ENCODE measurements at regions not wholly inside any gene's neighbourhood (a gene's known extent, or its start where the extent isn't known, plus 50 kb on each side); places are given as distances from the start of the nearest gene placed in this dataset.

GRCh38 chr15:95377258-95377852, 953.1 kb upstream of the NR2F2 start:
- no peak overlapping the region for H4K5ac ChIP-seq (ENCODE audit: insufficient read length, low read depth, low read length)
- H3K4me2 ChIP-seq (ENCODE audit: insufficient read depth in 1 of 2, low read depth in 2 of 2, low read length in 2 of 2), result no peak overlapping the region
- H3K4ac ChIP-seq (replicated peaks; ENCODE audit: insufficient read length, low read depth, low read length), result no peak overlapping the region
- no peak for TF ChIP-seq RFX5 (IDR thresholded peaks at IDR 0.05; ENCODE audit: borderline replicate concordance, low read depth, low read length)
- no peak for TF ChIP-seq RNF2 (IDR thresholded peaks at IDR 0.05; ENCODE audit: borderline replicate concordance, low read depth, low read length, missing control alignments, poor library complexity, severe bottlenecking)
- TF ChIP-seq POLR2A (IDR thresholded peaks at IDR 0.05; ENCODE audit: control extremely low read depth in 1 of 2, low read depth in 2 of 2, low read length in 2 of 2), result no peak
- TF ChIP-seq HDAC2 (IDR thresholded peaks at IDR 0.05; ENCODE audit: borderline replicate concordance in 1 of 2, low read depth in 2 of 2, low read length in 2 of 2), result no peak
- TF ChIP-seq EP300 (IDR thresholded peaks at IDR 0.05; ENCODE audit: borderline replicate concordance in 1 of 2, low read depth in 2 of 2, low read length in 2 of 2), result no peak
- no peaks in the 10 kb centered on the region for H3K79me1 ChIP-seq (ENCODE audit: low read depth, low read length)
- no peaks in the 10 kb centered on the region for H3K4me1 ChIP-seq (replicated peaks in 1 of 4; ENCODE audit: control insufficient read depth in 3 of 4, insufficient read depth in 4 of 4, low read length in 3 of 4)
- DNase-seq (ENCODE audit: low read depth in 1 of 2, low spot score in 2 of 2) (no peak), FAIRE-seq (no peak)
- H3K18ac ChIP-seq (ENCODE audit: extremely low read depth, low read length), result no peak overlapping the region
- H2BK20ac ChIP-seq (ENCODE audit: low read length), result no peak overlapping the region
- no peaks in the 10 kb centered on the region for H3K36me3 ChIP-seq (ENCODE audit: control insufficient read depth in 2 of 4, insufficient read depth in 4 of 4, low read length in 3 of 4)
- H2BK5ac ChIP-seq (ENCODE audit: low read depth, low read length), result no peak overlapping the region
- no peak overlapping the region for H2AK5ac ChIP-seq (ENCODE audit: low read depth, low read length)
- H3K79me2 ChIP-seq (ENCODE audit: control insufficient read depth in 1 of 2, insufficient read depth in 2 of 2, low read length in 2 of 2), result no peaks in the 10 kb centered on the region
- 87% methylated on average over 5 of the region's 5 CpGs; no CpG with 5 or more reads in 1 of the 2 experiments for WGBS, 2 experiments (ENCODE audit: extremely low coverage in 1 of 2, insufficient coverage in 1 of 2, insufficient read length in 1 of 2, insufficient replicate concordance in 2 of 2, low coverage in 1 of 2, low lambda C conversion rate in 2 of 2, missing lambda C conversion rate in 1 of 2)
- no peaks in the 10 kb centered on the region; the same call in 1 of the 2 replicates for H3K23me2 ChIP-seq (ENCODE audit: low read depth, low read length)
- no peak overlapping the region for H2BK120ac ChIP-seq (replicated peaks; ENCODE audit: low read depth, low read length)
- H3K27me3 ChIP-seq (replicated peaks in 1 of 4; ENCODE audit: control insufficient read depth in 3 of 4, extremely low read depth in 1 of 4, insufficient read depth in 3 of 4, low read length in 3 of 4), result no peaks in the 10 kb centered on the region
- no peak overlapping the region for H2BK12ac ChIP-seq (ENCODE audit: low read depth, low read length)
- no peak overlapping the region for H4K91ac ChIP-seq (replicated peaks; ENCODE audit: insufficient read length, low read length)
- no peak overlapping the region for H3K56ac ChIP-seq (replicated peaks; ENCODE audit: insufficient read length, low read depth, low read length)
- H3K4me3 ChIP-seq (ENCODE audit: extremely low read depth in 1 of 4, insufficient read depth in 2 of 4, low read depth in 3 of 4, low read length in 4 of 4), result no peak overlapping the region
- H3K9me3 ChIP-seq (ENCODE audit: insufficient read depth in 2 of 2, low read depth in 1 of 2, low read length in 1 of 2), result no peaks in the 10 kb centered on the region
- H4K20me1 ChIP-seq (replicated peaks in 1 of 2; ENCODE audit: control insufficient read depth in 1 of 2, insufficient read depth in 2 of 2, low read length in 2 of 2), result no peaks in the 10 kb centered on the region
- H3K9ac ChIP-seq (replicated peaks in 1 of 4; ENCODE audit: extremely low read depth in 1 of 4, low read depth in 3 of 4, low read length in 3 of 4), result no peak overlapping the region
- CTCF ChIA-PET (ENCODE audit: partially characterized antibody), result interaction anchor here (0.6 kb wide), 1 partner anchor 294 kb away, joined by 3 read pairs; no protein-coding TSS in a partner anchor
- no peak overlapping the region for H2BK15ac ChIP-seq (ENCODE audit: low read length)
- no peak overlapping the region for H3K23ac ChIP-seq (ENCODE audit: insufficient read length)
- no peak overlapping the region for H2AFZ ChIP-seq (ENCODE audit: low read length)
- H4K8ac ChIP-seq (ENCODE audit: extremely low read depth, insufficient read depth, low read length), result no peak overlapping the region
- no peak overlapping the region for H3K27ac ChIP-seq (ENCODE audit: low read depth, low read length)
- no peak overlapping the region for H3K14ac ChIP-seq (ENCODE audit: insufficient read length)
- POLR2A ChIA-PET (ENCODE audit: partially characterized antibody), result no interaction called here

Data from H1 (cell line).